ENCODE measurements at regions not wholly inside any gene's neighbourhood (a gene's known extent, or its start where the extent isn't known, plus 50 kb on each side); places are given as distances from the start of the nearest gene placed in this dataset.

DNA sequence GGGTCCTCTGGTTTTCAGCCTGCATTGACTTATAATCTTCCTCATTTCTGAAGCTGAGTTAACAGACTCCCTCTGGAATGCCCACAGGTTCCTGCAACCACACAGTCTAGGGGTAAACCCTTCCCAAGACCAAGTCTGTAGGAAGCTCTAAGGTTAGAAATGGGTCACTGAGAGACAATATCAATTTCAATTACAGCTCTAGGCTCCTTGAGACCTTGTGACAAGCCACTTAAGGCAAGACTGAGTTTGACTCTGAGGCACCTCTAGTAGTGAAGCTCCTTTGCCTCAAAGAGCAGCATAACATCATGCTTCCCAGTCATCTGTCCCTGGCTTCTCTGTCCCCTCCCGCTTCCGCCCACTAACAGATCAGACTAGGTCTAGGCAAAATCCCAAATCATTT, 333.2 kb upstream of the JARID2 start:
- no peak overlapping the region for H3K27ac ChIP-seq
- TF ChIP-seq, protein P1, sequence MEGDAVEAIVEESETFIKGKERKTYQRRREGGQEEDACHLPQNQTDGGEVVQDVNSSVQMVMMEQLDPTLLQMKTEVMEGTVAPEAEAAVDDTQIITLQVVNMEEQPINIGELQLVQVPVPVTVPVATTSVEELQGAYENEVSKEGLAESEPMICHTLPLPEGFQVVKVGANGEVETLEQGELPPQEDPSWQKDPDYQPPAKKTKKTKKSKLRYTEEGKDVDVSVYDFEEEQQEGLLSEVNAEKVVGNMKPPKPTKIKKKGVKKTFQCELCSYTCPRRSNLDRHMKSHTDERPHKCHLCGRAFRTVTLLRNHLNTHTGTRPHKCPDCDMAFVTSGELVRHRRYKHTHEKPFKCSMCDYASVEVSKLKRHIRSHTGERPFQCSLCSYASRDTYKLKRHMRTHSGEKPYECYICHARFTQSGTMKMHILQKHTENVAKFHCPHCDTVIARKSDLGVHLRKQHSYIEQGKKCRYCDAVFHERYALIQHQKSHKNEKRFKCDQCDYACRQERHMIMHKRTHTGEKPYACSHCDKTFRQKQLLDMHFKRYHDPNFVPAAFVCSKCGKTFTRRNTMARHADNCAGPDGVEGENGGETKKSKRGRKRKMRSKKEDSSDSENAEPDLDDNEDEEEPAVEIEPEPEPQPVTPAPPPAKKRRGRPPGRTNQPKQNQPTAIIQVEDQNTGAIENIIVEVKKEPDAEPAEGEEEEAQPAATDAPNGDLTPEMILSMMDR (IDR thresholded peaks at IDR 0.05): no peak
- no peak overlapping the region for H3K4me3 ChIP-seq
- DNase-seq (ENCODE audit: low spot score): no peak

GRCh38 chr6:14913931-14914330, 331.9 kb upstream of the JARID2 start:
- TF ChIP-seq, protein P1 (IDR thresholded peaks at IDR 0.05): no peak
- no peak for DNase-seq (ENCODE audit: low spot score)
- H3K27ac ChIP-seq: no peak overlapping the region
- H3K4me3 ChIP-seq: no peak overlapping the region

DNA sequence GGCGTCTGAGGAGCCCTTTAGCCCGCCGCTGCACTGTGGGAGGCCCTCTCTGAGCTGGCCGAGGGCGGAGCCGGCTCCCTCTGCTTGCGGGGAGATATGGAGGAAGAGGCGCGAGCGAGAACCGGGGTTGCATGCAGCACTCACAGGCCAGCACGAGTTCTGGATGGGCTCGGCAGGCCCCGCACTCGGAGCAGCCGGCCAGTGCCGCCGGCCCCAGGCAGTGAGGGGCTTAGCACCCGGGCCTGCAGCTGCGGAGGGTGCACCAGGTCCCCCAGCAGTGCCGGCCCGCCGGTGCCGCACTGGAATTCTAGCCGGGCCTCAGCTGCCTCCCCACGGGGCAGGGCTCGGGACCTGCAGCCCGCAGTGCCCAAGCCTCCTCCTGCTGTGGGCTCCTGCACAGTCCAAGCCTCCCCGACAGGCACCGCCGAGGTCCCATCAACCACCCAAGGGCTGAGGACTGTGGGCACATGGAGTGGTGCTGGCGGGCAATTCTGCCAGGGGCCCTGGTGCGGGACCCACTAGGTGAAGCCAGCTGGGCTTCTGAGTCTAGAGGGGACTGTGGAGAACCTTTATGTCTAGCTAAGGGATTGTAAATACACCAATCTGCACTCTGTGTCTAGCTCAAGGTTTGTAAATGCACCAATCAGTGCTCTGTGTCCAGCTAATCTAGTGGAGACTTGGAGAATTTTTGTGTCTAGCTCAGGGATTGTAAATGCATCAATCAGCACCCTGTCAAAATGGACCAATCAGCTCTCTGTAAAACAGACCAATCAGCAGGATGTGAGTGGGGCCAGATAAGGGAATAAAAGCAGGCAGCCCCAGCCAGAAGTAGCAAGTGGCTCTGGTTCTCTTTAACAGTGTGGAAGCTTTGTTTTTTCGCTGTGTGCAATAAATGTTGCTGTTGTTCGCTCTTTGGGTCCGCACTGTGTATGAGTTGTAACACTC, 329.7 kb upstream of the JARID2 start:
- TF ChIP-seq, protein P1 (IDR thresholded peaks at IDR 0.05): no peak
- Histone ChIP-seq H3K4me3 (no peak overlapping the region), H3K27ac (no peak overlapping the region)
- no peak for DNase-seq (ENCODE audit: low spot score)

- no peak overlapping the region for H3K4me3 ChIP-seq
- no peak overlapping the region for H3K27ac ChIP-seq
- no peak for DNase-seq (ENCODE audit: low spot score)
- TF ChIP-seq, protein P1 (IDR thresholded peaks at IDR 0.05): no peak
These were observed 328.6 kb upstream of the JARID2 start for GRCh38 chr6:14917109-14917910.

DNA sequence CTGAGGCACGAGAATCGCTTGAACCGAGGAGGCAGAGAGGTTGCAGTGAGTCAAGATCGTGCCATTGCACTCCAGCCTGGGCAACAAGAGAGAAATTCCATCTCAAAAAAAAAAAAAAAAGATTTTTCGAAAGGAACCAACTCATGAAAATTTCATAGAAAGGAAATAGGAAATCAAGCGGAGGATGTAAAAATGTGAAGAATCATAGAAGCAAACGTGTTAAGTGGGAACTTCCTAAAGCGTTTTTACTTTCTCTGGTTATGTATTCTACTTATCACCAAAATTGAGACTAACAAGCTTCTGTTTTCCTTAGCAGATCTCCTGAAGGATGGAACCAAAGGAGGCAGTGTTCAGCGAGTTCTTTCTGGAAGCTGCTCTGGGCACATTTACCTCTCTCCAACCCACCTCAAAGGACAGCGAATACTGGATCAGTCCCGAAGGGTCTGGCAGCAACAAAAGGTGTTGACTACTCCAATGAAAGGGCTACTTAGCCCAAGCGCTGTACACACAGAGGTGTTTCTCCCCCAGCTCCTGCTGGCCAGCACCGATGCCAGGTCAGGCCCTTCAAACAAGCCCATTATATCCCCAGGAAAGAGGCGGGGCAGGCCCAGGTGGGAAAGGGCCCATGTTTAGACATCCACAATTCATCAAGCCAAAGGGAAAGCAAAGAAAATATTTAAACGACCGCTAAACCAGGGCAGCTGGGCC, 327.5 kb upstream of the JARID2 start:
- H3K27ac ChIP-seq: no peak overlapping the region
- TF ChIP-seq, protein P1 (IDR thresholded peaks at IDR 0.05): no peak

GRCh38 chr6:14919038-14919670, 326.7 kb upstream of the JARID2 start:
- no peak overlapping the region for H3K27ac ChIP-seq
- DNase-seq (ENCODE audit: low spot score): no peak
- TF ChIP-seq, protein P1 (IDR thresholded peaks at IDR 0.05): no peak

More for the DNA sequence above, 327.5 kb upstream of the JARID2 start:
- DNase-seq (ENCODE audit: low spot score): no peak
- no peak overlapping the region for H3K4me3 ChIP-seq

More at GRCh38 chr6:14919038-14919670, 326.7 kb upstream of the JARID2 start:
- no peak overlapping the region for H3K4me3 ChIP-seq

All from coronary artery (tissue), 2 donors.